ENCODE measurements at regions not wholly inside any gene's neighbourhood (a gene's known extent, or its start where the extent isn't known, plus 50 kb on each side); places are given as distances from the start of the nearest gene placed in this dataset.

DNA sequence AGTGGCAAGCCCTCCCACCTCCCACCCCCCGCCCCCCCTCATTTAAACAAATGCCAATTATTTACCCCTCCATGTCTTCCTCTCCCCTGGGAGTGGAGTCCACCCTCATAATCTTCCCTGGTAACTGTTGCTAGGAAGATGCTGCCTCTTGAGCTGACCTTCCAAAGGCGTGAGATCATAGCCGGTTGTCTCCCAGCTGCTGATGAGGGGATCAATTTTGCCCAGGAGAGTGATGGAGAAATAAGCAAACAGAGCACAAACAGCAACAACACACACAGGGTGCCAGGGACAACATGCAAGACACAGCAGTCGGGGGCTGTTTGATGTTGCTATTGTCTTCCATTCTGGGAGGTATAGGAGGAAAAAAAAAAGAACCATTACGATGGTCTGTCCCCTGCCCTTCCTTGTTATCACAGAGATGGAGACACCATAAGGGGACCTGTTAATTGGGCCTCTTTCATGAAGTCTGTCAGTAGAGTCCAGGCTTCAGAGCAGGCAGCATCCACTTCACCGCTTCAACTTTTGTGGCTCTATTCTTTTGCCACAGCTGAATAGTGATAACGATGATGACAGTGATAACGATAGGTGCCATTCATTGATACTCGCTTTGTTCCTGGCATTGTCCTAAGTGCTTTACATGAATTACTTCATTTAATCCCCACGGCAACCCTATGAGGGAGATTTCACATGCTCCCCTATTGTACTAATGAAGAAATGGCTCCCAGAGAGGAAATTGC lies 76.9 kb upstream of the RGMA start:
- H3K4me1 ChIP-seq (ENCODE audit: control insufficient read depth in 2 of 2, insufficient read depth in 2 of 2, low read length in 1 of 2): no peaks in the 10 kb centered on the region
- no peaks in the 10 kb centered on the region for H3K27me3 ChIP-seq (ENCODE audit: control insufficient read depth in 1 of 2, insufficient read depth in 2 of 2, low read length in 2 of 2)
- H3K9me3 ChIP-seq (ENCODE audit: control insufficient read depth in 2 of 2, insufficient read depth in 1 of 2, low read depth in 1 of 2, low read length in 1 of 2): no peaks in the 10 kb centered on the region
- H3K36me3 ChIP-seq (ENCODE audit: control insufficient read depth in 2 of 2, insufficient read depth in 2 of 2, low read length in 1 of 2): no peaks in the 10 kb centered on the region
- no peak overlapping the region for H3K27ac ChIP-seq (ENCODE audit: low read depth in 2 of 2, low read length in 1 of 2)
- 72 to 87% methylated on average over 10 of the region's 10 CpGs for WGBS, 2 donors
- H3K4me3 ChIP-seq (ENCODE audit: low read depth in 1 of 2, low read length in 2 of 2): no peak overlapping the region

DNA sequence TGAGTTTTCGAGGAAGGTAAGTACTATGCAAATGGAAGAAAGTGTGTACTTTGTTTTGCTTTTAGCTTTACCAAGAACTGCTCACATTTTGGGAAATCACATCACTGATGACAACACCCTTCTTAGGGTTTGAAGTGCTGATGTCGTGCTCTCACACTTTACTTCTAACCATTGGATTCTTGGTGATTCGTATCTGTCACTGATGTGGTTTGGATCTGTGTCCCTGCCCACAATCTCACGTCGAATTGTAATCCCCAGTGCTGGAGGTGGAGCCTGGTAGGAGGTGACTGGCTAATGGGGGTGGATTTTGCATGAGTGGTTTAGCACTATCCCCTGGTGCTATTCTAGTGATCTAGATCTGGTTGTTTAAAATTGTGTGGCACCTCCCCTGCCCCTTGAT lies 75.4 kb upstream of the RGMA start:
- no peaks in the 10 kb centered on the region for H3K4me1 ChIP-seq (ENCODE audit: control insufficient read depth in 2 of 2, insufficient read depth in 2 of 2, low read length in 1 of 2)
- WGBS, 2 donors: 61 to 64% methylated on average over 5 of the region's 5 CpGs

DNA sequence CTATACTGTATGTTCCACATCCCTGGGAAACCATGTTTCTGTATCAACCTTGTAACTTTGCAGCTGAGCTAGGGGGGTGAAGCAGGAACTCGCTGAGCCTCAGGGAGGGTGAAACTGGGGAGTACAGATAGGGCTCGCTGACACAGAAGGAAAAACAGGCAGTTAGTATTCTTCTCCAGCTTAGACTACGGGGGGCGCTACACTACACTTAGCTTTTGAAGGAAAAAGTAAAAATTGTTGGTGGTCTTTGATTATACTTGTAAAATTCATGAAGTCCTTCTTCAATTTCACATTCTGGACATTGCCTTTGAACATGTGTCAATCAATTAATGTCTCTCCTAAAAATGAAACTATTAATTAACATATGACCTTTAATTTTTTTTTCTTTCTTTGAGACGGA lies 73.5 kb upstream of the RGMA start:
- no peaks in the 10 kb centered on the region for H3K36me3 ChIP-seq (ENCODE audit: control insufficient read depth in 2 of 2, insufficient read depth in 2 of 2, low read length in 1 of 2)
- 87 to 94% methylated on average over 5 of the region's 5 CpGs for WGBS, 2 donors
- H3K27me3 ChIP-seq (ENCODE audit: control insufficient read depth in 1 of 2, insufficient read depth in 2 of 2, low read length in 2 of 2): no peaks in the 10 kb centered on the region
- H3K4me1 ChIP-seq (ENCODE audit: control insufficient read depth in 2 of 2, insufficient read depth in 2 of 2, low read length in 1 of 2): no peaks in the 10 kb centered on the region
- no peak overlapping the region for H3K27ac ChIP-seq (ENCODE audit: low read depth in 2 of 2, low read length in 1 of 2)
- no peaks in the 10 kb centered on the region for H3K9me3 ChIP-seq (ENCODE audit: control insufficient read depth in 2 of 2, insufficient read depth in 1 of 2, low read depth in 1 of 2, low read length in 1 of 2)
- no peak overlapping the region for H3K4me3 ChIP-seq (ENCODE audit: low read depth in 1 of 2, low read length in 2 of 2)

More for the DNA sequence above, 75.4 kb upstream of the RGMA start:
- Histone ChIP-seq H3K27ac (ENCODE audit: low read depth in 2 of 2, low read length in 1 of 2) (no peak overlapping the region), H3K9me3 (ENCODE audit: control insufficient read depth in 2 of 2, insufficient read depth in 1 of 2, low read depth in 1 of 2, low read length in 1 of 2) (no peaks in the 10 kb centered on the region), H3K4me3 (ENCODE audit: low read depth in 1 of 2, low read length in 2 of 2) (no peak overlapping the region), H3K36me3 (ENCODE audit: control insufficient read depth in 2 of 2, insufficient read depth in 2 of 2, low read length in 1 of 2) (no peaks in the 10 kb centered on the region), H3K27me3 (ENCODE audit: control insufficient read depth in 1 of 2, insufficient read depth in 2 of 2, low read length in 2 of 2) (no peaks in the 10 kb centered on the region)

DNA sequence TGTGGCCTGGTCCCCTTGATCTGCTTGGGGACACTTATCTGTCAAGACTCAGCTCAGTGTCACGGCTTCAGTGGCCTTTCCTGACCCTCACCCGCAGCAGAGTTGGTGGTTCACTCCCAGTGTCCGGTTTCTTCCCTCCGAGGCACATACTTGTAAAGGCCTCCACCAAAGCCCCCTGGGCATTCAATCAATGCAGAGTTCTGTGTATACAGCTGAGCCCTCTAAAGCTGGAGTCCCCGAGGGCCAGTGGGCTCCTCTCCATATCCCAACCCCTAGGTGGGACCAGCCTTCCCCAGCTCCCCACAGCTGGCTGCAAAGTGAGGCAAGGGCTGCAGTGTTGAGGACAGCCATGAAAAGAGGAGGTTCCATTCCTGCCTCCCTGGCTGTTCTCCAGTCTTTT lies 70.9 kb upstream of the RGMA start:
- H3K4me3 ChIP-seq (ENCODE audit: low read depth in 1 of 2, low read length in 2 of 2): no peak overlapping the region
- H3K9me3 ChIP-seq (ENCODE audit: control insufficient read depth in 2 of 2, insufficient read depth in 1 of 2, low read depth in 1 of 2, low read length in 1 of 2): no peaks in the 10 kb centered on the region
- H3K27me3 ChIP-seq (ENCODE audit: control insufficient read depth in 1 of 2, insufficient read depth in 2 of 2, low read length in 2 of 2): no peaks in the 10 kb centered on the region
- 74 to 75% methylated on average over 5 of the region's 5 CpGs for WGBS, 2 donors
- no peaks in the 10 kb centered on the region for H3K36me3 ChIP-seq (ENCODE audit: control insufficient read depth in 2 of 2, insufficient read depth in 2 of 2, low read length in 1 of 2)
- no peaks in the 10 kb centered on the region for H3K4me1 ChIP-seq (ENCODE audit: control insufficient read depth in 2 of 2, insufficient read depth in 2 of 2, low read length in 1 of 2)
- no peak overlapping the region for H3K27ac ChIP-seq (ENCODE audit: low read depth in 2 of 2, low read length in 1 of 2)

DNA sequence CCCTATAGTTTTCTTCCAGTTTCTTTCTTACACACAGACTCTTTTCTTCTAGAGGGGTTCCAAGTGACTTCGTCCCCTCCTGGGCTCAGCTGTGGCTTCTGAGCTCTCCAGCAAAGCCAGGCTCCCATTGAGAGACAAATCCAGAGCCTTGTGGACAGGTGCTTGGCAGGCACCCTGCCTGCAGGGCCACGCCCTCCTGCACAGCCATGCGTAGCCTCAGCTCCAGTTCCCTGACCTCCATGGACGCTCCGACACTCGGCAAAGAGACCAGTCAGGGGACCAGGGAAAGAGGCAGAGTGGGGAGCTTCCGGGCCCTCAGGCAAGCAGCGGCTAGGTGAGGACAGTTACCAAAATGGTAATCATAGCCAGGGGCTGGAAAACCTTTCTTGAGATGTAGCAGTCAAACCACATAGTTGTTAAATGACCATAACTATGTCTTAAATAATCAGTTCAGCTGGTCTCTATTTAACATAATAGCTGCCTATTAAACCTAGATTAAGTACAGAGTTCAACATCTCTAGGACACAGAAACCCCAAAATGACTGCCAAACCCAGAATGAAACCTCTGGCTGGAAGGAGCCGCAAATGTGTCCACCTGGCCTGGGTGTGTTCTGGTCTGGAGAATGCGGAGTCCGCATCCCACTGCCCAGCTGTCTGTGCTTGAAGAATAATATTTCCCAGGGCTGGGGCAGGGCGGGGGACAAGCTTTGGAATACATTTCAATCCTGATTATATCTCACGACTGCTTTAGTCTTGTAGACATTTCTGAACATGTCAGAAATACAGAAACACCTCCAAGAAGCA lies 69.3 kb upstream of the RGMA start:
- Histone ChIP-seq H3K36me3 (ENCODE audit: control insufficient read depth in 2 of 2, insufficient read depth in 2 of 2, low read length in 1 of 2) (no peaks in the 10 kb centered on the region), H3K4me1 (ENCODE audit: control insufficient read depth in 2 of 2, insufficient read depth in 2 of 2, low read length in 1 of 2) (no peaks in the 10 kb centered on the region), H3K27ac (ENCODE audit: low read depth in 2 of 2, low read length in 1 of 2) (no peak overlapping the region), H3K27me3 (ENCODE audit: control insufficient read depth in 1 of 2, insufficient read depth in 2 of 2, low read length in 2 of 2) (no peaks in the 10 kb centered on the region), H3K9me3 (ENCODE audit: control insufficient read depth in 2 of 2, insufficient read depth in 1 of 2, low read depth in 1 of 2, low read length in 1 of 2) (no peaks in the 10 kb centered on the region), H3K4me3 (ENCODE audit: low read depth in 1 of 2, low read length in 2 of 2) (no peak overlapping the region)
- WGBS, 2 donors: 83 to 88% methylated on average over 13 of the region's 13 CpGs

DNA sequence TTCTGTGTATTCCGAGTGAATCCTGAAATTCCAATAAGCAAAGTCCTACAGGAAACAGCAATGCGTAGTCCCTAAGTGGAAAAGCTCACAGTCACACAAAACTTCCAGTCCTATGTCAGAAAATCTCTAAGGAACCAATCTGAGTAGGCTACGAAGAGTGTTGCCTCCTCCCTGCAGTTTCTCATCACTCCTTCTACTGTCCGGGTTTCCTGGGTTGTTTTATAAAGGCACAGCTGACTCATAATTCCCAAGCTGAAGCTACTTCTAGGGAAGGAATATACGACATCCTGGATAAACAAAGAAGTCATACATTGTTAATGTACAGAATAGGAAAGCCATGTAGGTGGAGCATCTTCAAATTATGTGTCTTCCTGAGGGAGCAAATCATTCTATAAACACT lies 65.7 kb upstream of the RGMA start:
- H3K4me3 ChIP-seq (ENCODE audit: low read depth in 1 of 2, low read length in 2 of 2): no peak overlapping the region
- H3K36me3 ChIP-seq (ENCODE audit: control insufficient read depth in 2 of 2, insufficient read depth in 2 of 2, low read length in 1 of 2): no peaks in the 10 kb centered on the region
- H3K27ac ChIP-seq (ENCODE audit: low read depth in 2 of 2, low read length in 1 of 2): no peak overlapping the region
- H3K27me3 ChIP-seq (ENCODE audit: control insufficient read depth in 1 of 2, insufficient read depth in 2 of 2, low read length in 2 of 2): no peaks in the 10 kb centered on the region
- H3K4me1 ChIP-seq (ENCODE audit: control insufficient read depth in 2 of 2, insufficient read depth in 2 of 2, low read length in 1 of 2): peaks cover 2 to 4% of the 10 kb centered on the region in 2 donors
- WGBS, 2 donors: 63 to 78% methylated on average over 5 of the region's 5 CpGs
- H3K9me3 ChIP-seq (ENCODE audit: control insufficient read depth in 2 of 2, insufficient read depth in 1 of 2, low read depth in 1 of 2, low read length in 1 of 2): no peaks in the 10 kb centered on the region

DNA sequence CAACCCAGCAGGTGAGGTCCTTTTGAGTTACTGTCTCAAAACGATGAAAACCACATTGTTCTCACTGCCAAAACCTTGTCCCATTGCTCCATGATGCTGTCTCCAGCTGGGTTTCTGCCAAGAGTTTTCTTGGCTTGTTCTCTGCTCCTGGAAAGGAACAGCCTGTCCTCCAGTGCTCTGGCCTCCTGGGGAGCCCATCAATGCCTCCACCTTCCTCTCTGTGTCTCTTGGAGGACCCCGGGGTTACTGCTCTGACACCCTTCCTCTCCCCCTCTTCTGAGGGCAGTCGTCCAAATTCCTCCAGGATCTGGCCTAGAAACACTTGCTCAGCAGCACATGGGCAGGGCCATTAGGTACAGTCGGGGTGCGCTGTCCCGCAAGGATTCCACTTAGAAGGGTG lies 63.9 kb upstream of the RGMA start:
- 39 to 42% methylated on average over 6 of the region's 6 CpGs for WGBS, 2 donors
- Histone ChIP-seq H3K4me1 (ENCODE audit: control insufficient read depth in 2 of 2, insufficient read depth in 2 of 2, low read length in 1 of 2) (peaks cover 2 to 4% of the 10 kb centered on the region in 2 donors), H3K36me3 (ENCODE audit: control insufficient read depth in 2 of 2, insufficient read depth in 2 of 2, low read length in 1 of 2) (no peaks in the 10 kb centered on the region), H3K27me3 (ENCODE audit: control insufficient read depth in 1 of 2, insufficient read depth in 2 of 2, low read length in 2 of 2) (no peaks in the 10 kb centered on the region), H3K27ac (ENCODE audit: low read depth in 2 of 2, low read length in 1 of 2) (no peak overlapping the region), H3K4me3 (ENCODE audit: low read depth in 1 of 2, low read length in 2 of 2) (no peak overlapping the region), H3K9me3 (ENCODE audit: control insufficient read depth in 2 of 2, insufficient read depth in 1 of 2, low read depth in 1 of 2, low read length in 1 of 2) (no peaks in the 10 kb centered on the region)

DNA sequence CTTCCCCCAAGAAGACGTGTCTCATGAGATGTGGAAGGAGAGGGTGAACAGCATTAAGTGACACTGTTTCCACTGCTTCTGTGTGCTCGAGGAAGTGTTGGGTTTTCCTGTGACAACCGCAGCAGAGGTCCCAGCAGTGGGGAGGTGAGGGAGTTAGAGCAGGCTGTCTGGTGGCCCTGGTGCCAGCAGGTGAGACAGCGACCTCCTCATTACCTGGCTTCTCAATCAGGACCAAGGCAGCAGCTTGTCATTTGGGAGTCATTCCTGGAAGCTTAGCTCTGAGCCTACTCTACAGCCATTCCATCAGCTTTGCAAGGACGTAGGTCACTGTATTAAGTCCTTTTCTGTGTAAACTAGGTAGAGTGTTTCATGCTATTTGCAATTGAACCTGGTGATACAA lies 63.3 kb upstream of the RGMA start:
- WGBS, 2 donors: 64 to 67% methylated on average over 5 of the region's 5 CpGs
- Histone ChIP-seq H3K36me3 (ENCODE audit: control insufficient read depth in 2 of 2, insufficient read depth in 2 of 2, low read length in 1 of 2) (no peaks in the 10 kb centered on the region), H3K27ac (ENCODE audit: low read depth in 2 of 2, low read length in 1 of 2) (no peak overlapping the region), H3K27me3 (ENCODE audit: control insufficient read depth in 1 of 2, insufficient read depth in 2 of 2, low read length in 2 of 2) (no peaks in the 10 kb centered on the region), H3K4me3 (ENCODE audit: low read depth in 1 of 2, low read length in 2 of 2) (no peak overlapping the region), H3K9me3 (ENCODE audit: control insufficient read depth in 2 of 2, insufficient read depth in 1 of 2, low read depth in 1 of 2, low read length in 1 of 2) (no peaks in the 10 kb centered on the region), H3K4me1 (ENCODE audit: control insufficient read depth in 2 of 2, insufficient read depth in 2 of 2, low read length in 1 of 2) (peaks cover 2 to 4% of the 10 kb centered on the region in 2 donors)

DNA sequence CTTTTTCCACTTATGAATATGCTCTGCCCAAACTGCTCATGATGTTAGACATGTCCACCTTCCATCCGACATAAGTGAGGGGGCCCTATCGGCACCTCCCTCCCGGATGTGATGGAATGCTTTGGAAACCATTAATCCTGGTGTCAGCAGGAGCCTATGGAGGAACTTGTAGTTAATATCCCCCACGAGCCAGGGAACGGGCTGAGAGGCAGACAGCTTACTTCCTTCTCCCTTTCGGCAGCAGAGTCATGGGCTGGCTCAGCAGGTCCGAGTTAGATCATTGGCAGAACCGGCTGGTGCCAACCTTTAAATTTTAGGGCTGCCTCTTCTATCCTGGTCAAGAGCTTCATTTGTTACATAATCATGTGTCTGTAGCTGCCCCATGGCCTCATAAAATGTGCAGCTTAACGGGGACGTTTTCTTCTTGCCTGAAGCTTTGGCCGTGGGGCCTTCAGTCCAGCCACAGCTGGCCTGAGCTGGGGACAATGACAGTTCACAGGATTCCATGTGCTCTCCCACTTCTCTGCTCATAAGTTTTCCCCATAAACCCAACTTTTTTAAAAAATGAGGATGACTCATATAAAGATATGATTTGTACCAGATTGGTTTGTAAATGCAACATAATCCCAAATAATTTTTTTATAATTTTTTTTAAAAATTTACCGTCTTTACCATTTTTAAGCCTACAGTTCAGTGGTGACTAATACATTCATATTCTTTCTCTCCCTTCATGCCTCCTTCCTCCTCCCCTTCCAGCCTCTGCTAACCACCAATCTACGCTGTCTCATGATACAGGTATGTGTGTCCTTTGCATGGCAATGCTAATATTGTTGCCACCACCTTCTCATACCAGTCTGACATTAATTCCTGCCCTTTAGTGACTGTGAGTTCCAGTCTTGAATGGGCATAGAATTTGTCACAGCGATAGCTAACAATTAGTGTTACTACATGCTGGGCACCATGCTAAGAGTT lies 62.2 kb upstream of the RGMA start:
- no peaks in the 10 kb centered on the region for H3K27me3 ChIP-seq (ENCODE audit: control insufficient read depth in 1 of 2, insufficient read depth in 2 of 2, low read length in 2 of 2)
- WGBS, 2 donors: 73 to 78% methylated on average over 14 of the region's 14 CpGs
- H3K9me3 ChIP-seq (ENCODE audit: control insufficient read depth in 2 of 2, insufficient read depth in 1 of 2, low read depth in 1 of 2, low read length in 1 of 2): no peaks in the 10 kb centered on the region
- peaks cover 2 to 4% of the 10 kb centered on the region in 2 donors for H3K4me1 ChIP-seq (ENCODE audit: control insufficient read depth in 2 of 2, insufficient read depth in 2 of 2, low read length in 1 of 2)
- no peaks in the 10 kb centered on the region for H3K36me3 ChIP-seq (ENCODE audit: control insufficient read depth in 2 of 2, insufficient read depth in 2 of 2, low read length in 1 of 2)
- no peak overlapping the region for H3K4me3 ChIP-seq (ENCODE audit: low read depth in 1 of 2, low read length in 2 of 2)
- H3K27ac ChIP-seq (ENCODE audit: low read depth in 2 of 2, low read length in 1 of 2): no peak overlapping the region

Data from esophagus (tissue), 2 donors.